Lung microvascular endothelial cell (primary cell): ENCODE measurements at regions not wholly inside any gene's neighbourhood (a gene's known extent, or its start where the extent isn't known, plus 50 kb on each side); places are given as distances from the start of the nearest gene placed in this dataset.

Experiments used
- DNase-seq, 2 donors: peaks; one replicate each; pipeline versions ENCODE4 v3.0.0 to v3.0.0-alpha.2; 2010; ENCODE audit warnings: low read depth in 2 of 2

- peak in 1 of 2 donors; percentile 4 for DNase-seq
Observed at GRCh38 chr17:68749349-68750207, 148.4 kb upstream of the FAM20A start.

GRCh38 chr17:68748381-68748780 lies 147.2 kb upstream of the FAM20A start:
- no peak for DNase-seq

- DNase-seq, result no peak
Observed at GRCh38 chr17:68740555-68741447, 139.6 kb upstream of the FAM20A start.

- no peak for DNase-seq
Observed at GRCh38 chr17:68737761-68738443, 136.7 kb upstream of the FAM20A start.

GRCh38 chr17:68734931-68735330 lies 133.8 kb upstream of the FAM20A start:
- no peak for DNase-seq

GRCh38 chr17:68734187-68734900 lies 133.2 kb upstream of the FAM20A start:
- no peak for DNase-seq

GRCh38 chr17:68733241-68734176 lies 132.3 kb upstream of the FAM20A start:
- peak in 1 of 2 donors; percentile 30 for DNase-seq

- no peak for DNase-seq
Observed at GRCh38 chr17:68732301-68732749, 131.2 kb upstream of the FAM20A start.

GRCh38 chr17:68731465-68731864 lies 130.3 kb upstream of the FAM20A start:
- no peak for DNase-seq

- DNase-seq, result no peak
Observed at GRCh38 chr17:68719431-68719830, 118.3 kb upstream of the FAM20A start.

GRCh38 chr17:68718926-68719325 lies 117.8 kb upstream of the FAM20A start:
- DNase-seq, result no peak

GRCh38 chr17:68718465-68718864 lies 117.3 kb upstream of the FAM20A start:
- DNase-seq, result no peak

GRCh38 chr17:68714676-68715075 lies 113.5 kb upstream of the FAM20A start:
- no peak for DNase-seq

GRCh38 chr17:68711858-68712257 lies 110.7 kb upstream of the FAM20A start:
- peak in 1 of 2 donors; percentile 9 for DNase-seq

- no peak for DNase-seq
Observed at GRCh38 chr17:68710976-68711375, 109.8 kb upstream of the FAM20A start.

GRCh38 chr17:68710035-68710780 lies 109.0 kb upstream of the FAM20A start:
- DNase-seq, result no peak

GRCh38 chr17:68709461-68709860 lies 108.3 kb upstream of the FAM20A start:
- DNase-seq, result no peak

GRCh38 chr17:68707031-68707430 lies 105.9 kb upstream of the FAM20A start:
- no peak for DNase-seq

- DNase-seq, result no peak
Observed at GRCh38 chr17:68706356-68706920, 105.3 kb upstream of the FAM20A start.
